ENCODE measurements at regions not wholly inside any gene's neighbourhood (a gene's known extent, or its start where the extent isn't known, plus 50 kb on each side); places are given as distances from the start of the nearest gene placed in this dataset.

DNA sequence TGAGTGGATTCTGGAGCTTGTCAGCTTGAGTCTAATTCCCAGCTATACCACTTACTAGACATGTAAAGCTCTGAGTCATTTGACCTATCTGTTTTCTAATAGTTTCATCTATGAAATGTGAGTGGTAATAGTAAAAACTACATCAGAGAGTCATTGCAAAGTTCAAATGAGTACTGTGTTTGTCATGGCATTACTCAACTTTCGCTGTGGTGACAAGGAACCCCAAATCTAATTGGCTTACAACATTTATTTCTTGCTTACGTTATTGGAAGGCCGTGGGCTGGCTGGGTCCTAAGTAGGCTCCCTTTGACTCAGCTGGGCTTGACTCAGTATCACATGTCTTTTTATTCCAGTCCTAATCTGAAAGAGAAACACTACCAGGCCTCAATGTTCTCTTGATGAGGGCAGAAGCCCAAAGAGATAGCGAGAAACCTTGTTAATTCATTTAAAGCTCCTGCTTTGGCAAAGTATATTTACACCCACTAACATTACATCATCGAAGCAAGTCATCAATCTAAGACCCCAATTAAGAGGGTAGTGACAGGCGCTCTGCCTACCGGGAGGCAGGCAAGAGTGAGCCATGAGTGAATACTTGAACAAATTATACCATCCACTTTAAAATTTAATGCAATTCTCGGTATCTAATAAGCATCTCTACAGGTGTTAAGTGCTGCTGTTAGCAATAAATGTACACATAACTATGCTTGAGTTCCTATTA lies 431.8 kb upstream of the SPHKAP start:
- no peak overlapping the region for H3K27ac ChIP-seq (ENCODE audit: low read length)
- H3K9me3 ChIP-seq (ENCODE audit: control insufficient read depth, insufficient read depth, low read depth, low read length) = no peaks in the 10 kb centered on the region
- no peaks in the 10 kb centered on the region for H3K4me1 ChIP-seq (ENCODE audit: control insufficient read depth, insufficient read depth, low read length)
- no peaks in the 10 kb centered on the region for H3K27me3 ChIP-seq (ENCODE audit: control insufficient read depth, insufficient read depth, low read length)
- TF ChIP-seq TCF7L2 (IDR thresholded peaks at IDR 0.05; ENCODE audit: low read depth, low read length) (no peak), SIN3A (IDR thresholded peaks at IDR 0.05; ENCODE audit: borderline replicate concordance, insufficient read depth, low read depth, low read length) (no peak), POLR2AphosphoS5 (IDR thresholded peaks at IDR 0.05; ENCODE audit: low read depth, low read length) (no peak)
- TF ChIP-seq, protein P1, sequence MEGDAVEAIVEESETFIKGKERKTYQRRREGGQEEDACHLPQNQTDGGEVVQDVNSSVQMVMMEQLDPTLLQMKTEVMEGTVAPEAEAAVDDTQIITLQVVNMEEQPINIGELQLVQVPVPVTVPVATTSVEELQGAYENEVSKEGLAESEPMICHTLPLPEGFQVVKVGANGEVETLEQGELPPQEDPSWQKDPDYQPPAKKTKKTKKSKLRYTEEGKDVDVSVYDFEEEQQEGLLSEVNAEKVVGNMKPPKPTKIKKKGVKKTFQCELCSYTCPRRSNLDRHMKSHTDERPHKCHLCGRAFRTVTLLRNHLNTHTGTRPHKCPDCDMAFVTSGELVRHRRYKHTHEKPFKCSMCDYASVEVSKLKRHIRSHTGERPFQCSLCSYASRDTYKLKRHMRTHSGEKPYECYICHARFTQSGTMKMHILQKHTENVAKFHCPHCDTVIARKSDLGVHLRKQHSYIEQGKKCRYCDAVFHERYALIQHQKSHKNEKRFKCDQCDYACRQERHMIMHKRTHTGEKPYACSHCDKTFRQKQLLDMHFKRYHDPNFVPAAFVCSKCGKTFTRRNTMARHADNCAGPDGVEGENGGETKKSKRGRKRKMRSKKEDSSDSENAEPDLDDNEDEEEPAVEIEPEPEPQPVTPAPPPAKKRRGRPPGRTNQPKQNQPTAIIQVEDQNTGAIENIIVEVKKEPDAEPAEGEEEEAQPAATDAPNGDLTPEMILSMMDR (IDR thresholded peaks at IDR 0.05) = no peak
- TF ChIP-seq, protein P2, sequence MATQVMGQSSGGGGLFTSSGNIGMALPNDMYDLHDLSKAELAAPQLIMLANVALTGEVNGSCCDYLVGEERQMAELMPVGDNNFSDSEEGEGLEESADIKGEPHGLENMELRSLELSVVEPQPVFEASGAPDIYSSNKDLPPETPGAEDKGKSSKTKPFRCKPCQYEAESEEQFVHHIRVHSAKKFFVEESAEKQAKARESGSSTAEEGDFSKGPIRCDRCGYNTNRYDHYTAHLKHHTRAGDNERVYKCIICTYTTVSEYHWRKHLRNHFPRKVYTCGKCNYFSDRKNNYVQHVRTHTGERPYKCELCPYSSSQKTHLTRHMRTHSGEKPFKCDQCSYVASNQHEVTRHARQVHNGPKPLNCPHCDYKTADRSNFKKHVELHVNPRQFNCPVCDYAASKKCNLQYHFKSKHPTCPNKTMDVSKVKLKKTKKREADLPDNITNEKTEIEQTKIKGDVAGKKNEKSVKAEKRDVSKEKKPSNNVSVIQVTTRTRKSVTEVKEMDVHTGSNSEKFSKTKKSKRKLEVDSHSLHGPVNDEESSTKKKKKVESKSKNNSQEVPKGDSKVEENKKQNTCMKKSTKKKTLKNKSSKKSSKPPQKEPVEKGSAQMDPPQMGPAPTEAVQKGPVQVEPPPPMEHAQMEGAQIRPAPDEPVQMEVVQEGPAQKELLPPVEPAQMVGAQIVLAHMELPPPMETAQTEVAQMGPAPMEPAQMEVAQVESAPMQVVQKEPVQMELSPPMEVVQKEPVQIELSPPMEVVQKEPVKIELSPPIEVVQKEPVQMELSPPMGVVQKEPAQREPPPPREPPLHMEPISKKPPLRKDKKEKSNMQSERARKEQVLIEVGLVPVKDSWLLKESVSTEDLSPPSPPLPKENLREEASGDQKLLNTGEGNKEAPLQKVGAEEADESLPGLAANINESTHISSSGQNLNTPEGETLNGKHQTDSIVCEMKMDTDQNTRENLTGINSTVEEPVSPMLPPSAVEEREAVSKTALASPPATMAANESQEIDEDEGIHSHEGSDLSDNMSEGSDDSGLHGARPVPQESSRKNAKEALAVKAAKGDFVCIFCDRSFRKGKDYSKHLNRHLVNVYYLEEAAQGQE (IDR thresholded peaks at IDR 0.05; ENCODE audit: insufficient read depth in 1 of 2, low read depth in 2 of 2, low read length in 1 of 2) = no peak
- H3K4me3 ChIP-seq (ENCODE audit: low read depth in 2 of 2, low read length in 2 of 2) = no peak overlapping the region
- ChIA-PET POLR2A (no interaction called here), CTCF (no interaction called here)
- intact Hi-C loops (cut with micrococcal nuclease; ENCODE audit: unreplicated experiment) = no loop called here
- ATAC-seq = no peak
- DNase-seq (ENCODE audit: low read depth, low spot score) = peak; percentile 5
- H3K36me3 ChIP-seq (ENCODE audit: control insufficient read depth, insufficient read depth, low read length) = no peaks in the 10 kb centered on the region
- BruUV-seq (replicated peaks) = no TSS peak
- in situ Hi-C loops (cut with HindIII; ENCODE audit: low pct_unique_long_range_greater_than_20kb, low sequenced_read_pairs) = no loop called here

DNA sequence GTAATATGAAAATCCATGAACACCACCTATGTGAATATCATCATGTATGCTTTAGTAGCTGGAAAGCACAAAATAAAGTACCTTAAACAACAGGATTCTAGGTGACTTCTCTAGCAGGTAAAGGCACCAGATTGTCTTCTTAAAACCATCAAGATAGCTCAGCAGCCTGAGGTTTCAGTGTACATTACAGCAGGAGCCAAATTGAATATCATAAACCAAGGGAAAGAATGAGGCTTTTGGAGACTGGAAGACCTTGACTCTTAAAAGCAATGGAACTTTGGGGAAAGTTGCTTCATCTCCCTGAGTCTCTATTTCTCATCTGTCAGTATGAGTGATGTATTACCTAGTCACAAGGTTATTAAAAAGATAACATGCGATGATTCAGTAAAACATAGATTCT lies 429.7 kb upstream of the SPHKAP start:
- no TSS peak for BruUV-seq (replicated peaks)
- TF ChIP-seq TCF7L2 (IDR thresholded peaks at IDR 0.05; ENCODE audit: low read depth, low read length) (no peak), SIN3A (IDR thresholded peaks at IDR 0.05; ENCODE audit: borderline replicate concordance, insufficient read depth, low read depth, low read length) (no peak), POLR2AphosphoS5 (IDR thresholded peaks at IDR 0.05; ENCODE audit: low read depth, low read length) (no peak)
- TF ChIP-seq, protein P2 (IDR thresholded peaks at IDR 0.05; ENCODE audit: insufficient read depth in 1 of 2, low read depth in 2 of 2, low read length in 1 of 2) = no peak
- TF ChIP-seq, protein P1 (IDR thresholded peaks at IDR 0.05) = no peak
- Histone ChIP-seq H3K4me1 (ENCODE audit: control insufficient read depth, insufficient read depth, low read length) (no peaks in the 10 kb centered on the region), H3K9me3 (ENCODE audit: control insufficient read depth, insufficient read depth, low read depth, low read length) (no peaks in the 10 kb centered on the region), H3K27me3 (ENCODE audit: control insufficient read depth, insufficient read depth, low read length) (no peaks in the 10 kb centered on the region), H3K27ac (ENCODE audit: low read length) (no peak overlapping the region), H3K36me3 (ENCODE audit: control insufficient read depth, insufficient read depth, low read length) (no peaks in the 10 kb centered on the region), H3K4me3 (ENCODE audit: low read depth in 2 of 2, low read length in 2 of 2) (no peak overlapping the region)
- ChIA-PET POLR2A (no interaction called here), CTCF (no interaction called here)
- intact Hi-C loops (cut with micrococcal nuclease; ENCODE audit: unreplicated experiment) (no loop called here), in situ Hi-C loops (cut with HindIII; ENCODE audit: low pct_unique_long_range_greater_than_20kb, low sequenced_read_pairs) (no loop called here)
- no peak for DNase-seq (ENCODE audit: low read depth, low spot score)
- ATAC-seq = no peak

Measured in Panc1 (cell line).